ENCODE measurements at regions not wholly inside any gene's neighbourhood (a gene's known extent, or its start where the extent isn't known, plus 50 kb on each side); places are given as distances from the start of the nearest gene placed in this dataset.
"Not testable (repeated sequence)": the region's sequence is repeated elsewhere in the genome, so short reads cannot be mapped to it uniquely, and the experiment has no call there.

DNA sequence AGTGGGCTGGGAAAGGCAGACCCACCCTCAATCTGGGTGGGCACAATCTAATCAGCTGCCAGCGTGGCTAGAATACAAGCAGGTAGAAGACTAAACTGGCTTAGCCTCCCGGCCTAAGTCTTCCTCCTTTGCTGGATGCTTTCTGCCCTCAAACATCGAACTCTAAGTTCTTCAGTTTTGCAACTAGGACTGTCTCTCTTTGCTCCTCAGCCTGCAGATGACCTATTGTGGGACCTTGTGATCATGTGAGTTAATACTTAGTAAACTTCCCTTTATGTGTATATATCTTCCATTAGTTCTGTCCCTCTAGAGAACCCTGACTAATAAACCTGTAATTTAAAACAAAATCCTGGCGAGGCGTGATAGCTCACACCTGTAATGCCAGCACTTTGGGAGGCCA is 51.8 kb upstream of the SLC39A8 start:
- DNase-seq: not testable (repeated sequence)

DNA sequence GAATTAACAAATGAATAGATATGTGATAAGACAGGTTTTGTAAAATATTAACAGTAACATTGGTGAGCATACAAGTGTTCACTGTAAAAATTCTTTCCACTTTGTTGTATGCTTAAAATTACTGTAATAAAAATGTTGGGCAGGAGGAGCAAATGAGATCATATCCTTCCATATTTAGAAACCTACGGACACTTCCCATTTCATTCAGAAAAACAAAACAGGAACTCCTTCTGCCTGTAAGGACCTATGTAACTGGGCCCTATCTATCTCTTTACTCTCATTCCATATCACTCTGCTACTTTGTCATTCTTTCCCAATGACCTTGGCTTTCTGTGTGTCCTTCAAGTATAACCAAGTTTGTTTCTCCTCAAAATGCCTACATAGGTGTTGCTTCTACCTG is 53.7 kb upstream of the SLC39A8 start:
- no peak for DNase-seq

DNA sequence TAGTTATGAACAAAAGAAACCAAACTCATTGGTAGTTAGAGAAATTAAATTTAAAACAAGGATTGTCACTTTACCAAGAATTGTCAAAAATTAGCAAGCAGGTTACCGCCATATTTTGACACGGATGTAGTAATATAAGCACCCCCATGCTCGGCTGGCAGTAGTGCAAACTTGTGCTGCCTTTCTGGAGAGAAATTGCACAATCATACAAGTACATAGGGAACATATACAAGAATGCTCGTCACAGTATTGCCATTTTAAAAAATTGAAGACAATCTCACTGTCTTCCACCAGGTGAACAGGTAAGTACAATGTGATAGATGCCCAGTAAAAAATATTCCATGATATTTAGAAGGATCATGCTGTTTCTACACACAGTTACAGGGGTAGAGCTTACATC is 55.6 kb upstream of the SLC39A8 start:
- DNase-seq: no peak

DNA sequence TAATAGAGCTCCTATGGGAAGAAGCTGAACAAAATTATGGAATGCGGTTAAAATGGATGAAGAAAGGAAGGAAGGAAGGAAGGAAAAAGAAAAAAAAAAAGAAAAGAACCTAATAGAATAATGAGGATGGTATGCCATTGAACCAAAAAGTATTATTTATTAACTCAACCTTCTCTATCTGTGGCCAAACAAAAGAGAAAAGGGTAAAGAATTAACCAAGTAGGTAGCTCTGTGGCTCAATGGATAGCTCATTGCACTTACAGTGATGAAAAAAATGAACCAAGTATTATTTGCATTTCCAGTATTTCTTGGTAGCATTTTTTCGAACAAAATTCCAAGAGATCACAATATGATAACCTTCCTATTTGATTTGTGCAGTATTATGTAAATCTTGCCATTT is 56.9 kb upstream of the SLC39A8 start:
- DNase-seq: no peak

DNA sequence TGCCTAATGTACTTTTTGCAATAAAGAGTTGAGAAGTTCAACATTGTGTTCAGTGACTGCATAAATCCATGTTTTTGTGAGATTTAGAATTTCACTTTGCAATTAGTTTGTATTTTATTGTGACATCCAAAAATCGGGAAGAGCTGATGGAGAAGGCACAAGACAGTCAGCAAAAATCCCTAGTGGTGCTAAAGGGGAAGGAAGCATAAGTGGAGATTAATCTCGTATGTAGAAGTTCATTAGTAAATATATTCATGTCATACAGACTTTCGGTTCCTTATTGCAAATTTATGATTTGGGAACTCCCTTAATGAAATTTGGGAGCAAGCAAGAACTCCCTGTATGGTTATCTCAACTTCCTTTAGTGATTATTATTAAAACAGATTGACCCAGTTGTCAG is 57.8 kb upstream of the SLC39A8 start:
- DNase-seq: no peak

DNA sequence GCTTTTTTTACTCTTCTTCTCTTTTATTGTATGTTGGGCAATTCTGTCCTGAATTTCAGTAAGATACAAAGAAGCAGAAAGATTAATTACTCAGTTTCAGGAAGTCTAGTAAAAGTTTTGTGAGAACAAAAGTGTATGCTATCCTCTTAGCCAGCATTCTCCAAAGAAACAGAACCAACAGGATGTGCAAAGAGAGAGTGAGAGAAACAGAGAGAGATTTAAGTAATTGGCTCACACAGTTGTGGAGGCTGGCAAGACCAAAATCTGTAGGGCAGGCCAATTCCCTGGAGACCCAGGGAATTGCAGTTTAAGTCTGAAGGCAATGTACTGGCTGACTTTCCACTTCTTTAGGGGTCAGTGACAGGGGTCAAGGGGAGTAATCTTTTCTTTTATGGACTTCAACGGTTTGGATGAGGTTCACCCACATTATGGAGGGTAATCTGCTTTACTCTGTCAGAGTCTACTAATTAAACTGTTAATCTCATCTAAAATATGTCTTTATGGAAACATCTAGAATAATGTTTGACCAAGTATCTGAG is 59.2 kb upstream of the SLC39A8 start:
- no peak for DNase-seq

DNA sequence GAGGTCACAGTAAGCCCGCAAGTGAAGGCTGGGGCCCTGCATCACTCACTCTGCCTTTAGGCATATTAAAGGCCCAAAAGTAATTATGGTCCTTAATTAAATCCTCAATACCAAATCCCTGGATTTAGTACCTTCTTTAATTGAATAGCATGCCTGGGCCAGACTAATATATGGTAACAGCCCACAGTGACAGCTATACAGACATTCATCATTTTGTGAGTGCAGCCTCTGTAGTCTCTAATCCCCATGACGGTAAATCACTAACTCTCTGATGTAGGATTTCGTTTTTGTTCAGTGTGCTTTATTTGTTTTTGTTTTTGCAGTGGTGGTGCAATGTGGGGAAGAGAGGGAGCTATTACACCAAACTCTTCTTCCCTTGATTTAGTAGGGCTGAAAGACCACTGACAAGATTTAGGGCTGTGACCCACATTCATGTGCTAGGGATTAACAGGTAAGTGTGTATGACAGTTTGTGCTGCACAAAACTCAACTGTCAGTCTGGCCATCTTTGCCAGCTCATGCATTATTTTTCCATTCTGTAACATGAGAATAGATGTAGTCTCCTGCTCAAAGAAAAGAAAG is 60.6 kb upstream of the SLC39A8 start:
- DNase-seq: no peak

DNA sequence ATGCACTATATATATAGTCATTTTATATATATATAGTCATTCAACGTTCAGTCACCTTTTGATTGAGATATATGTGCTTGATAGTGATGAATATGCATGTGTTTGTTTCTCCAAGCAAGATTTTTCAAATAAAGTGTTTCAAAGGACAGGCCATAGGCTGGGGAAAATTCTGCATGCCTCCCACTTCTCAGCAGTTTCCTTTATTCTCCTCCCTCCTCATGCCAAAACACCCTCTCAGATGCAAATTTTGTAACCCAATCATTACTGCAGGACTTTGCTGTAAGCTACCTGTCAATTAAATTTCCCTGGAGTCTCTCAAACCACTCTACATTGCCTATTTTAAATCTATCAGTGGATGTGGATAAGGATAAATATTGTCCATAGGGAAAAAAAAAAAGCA is 65.6 kb upstream of the SLC39A8 start:
- not testable (repeated sequence) for DNase-seq

DNA sequence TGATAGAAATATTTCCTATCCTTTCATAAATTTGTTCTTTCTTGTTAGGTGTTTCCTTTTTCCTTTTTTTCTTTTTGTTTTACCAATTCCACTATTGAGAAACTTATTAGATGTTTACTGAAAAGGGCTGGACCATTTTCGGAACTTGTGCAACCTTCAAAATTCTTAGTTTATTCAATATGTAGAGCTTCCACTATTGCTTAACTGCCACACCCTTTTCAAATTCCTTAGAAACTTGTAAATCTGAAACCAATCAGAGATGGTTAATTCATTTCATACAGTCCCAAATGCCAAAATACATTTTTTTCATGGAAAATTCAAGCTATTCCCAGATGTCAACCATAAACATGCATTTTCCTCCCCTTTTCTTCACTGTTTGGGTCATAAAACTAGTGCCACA is 66.1 kb upstream of the SLC39A8 start:
- DNase-seq: no peak

DNA sequence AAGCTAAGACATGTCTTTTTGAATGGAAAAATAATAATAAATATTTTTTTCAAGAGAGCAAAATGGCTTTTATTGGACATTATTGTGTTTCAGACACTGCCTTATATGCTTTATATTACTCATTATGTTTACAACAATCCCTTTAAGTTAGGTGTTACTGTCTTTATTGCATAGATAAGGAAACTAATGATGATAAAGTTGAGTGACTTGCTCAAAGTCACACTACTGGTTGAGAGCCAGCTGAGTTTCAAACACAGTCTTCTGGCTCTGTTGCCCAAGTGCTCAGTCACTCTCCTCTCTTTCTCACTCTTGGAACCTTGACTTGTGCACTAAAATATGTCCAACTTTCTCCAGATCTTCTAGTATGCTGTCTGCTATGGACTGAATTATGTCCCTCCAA is 71.5 kb upstream of the SLC39A8 start:
- DNase-seq: no peak

DNA sequence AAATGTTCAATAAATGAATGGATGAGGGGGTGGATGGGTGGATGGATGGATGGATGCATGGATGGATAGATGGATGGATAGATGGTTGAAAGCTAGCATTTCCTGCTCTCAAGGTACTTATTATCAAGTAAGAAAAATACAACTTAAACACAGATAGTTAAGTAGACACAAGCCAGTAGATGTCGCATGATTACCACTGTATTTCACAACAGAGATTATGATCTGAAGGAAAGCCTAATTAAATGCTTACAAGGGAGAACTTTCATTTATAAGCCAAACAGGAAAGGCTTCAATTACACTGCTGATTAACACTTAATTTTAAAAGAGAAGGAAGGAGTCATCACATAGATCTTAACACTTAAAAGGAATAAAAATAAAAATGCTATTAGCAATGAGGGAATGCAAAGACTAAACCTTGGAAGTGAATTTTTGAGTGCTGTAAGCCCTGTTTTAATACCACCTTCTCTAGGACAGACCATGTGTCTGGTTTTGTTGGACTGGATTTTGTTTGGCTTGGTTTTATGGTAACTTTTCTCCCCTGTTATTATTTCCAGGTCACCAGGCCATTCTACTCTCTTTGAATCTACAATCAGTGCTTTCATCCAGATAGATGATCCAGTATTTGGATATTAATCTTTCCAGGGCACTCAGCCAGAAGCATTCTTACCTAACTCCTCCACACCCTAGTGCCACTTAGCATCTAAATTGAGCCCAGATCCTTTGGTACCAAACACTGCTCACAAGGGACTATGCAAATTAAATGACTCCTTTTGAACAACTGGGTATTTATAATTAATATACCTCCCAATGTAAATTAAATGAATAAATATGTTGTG is 75.5 kb upstream of the SLC39A8 start:
- DNase-seq: no peak

DNA sequence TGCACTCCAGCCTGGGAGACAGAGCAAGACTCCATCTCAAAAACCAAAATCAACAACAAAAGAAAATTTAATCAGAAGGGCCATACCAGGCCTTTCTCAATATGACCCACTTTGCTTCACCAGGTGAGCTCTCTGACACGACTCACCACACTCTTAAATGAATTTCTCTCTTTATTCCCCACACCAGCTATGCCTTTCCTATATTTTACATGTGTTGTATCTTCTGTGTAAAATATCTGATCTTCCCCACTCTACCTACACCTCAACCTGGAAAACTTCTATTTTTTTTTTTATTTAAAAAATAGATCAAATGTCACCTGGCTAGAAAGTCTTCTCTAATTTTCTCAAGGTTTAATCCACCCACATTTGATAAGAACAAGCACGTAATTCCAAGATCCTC is 77.6 kb upstream of the SLC39A8 start:
- DNase-seq: no peak

DNA sequence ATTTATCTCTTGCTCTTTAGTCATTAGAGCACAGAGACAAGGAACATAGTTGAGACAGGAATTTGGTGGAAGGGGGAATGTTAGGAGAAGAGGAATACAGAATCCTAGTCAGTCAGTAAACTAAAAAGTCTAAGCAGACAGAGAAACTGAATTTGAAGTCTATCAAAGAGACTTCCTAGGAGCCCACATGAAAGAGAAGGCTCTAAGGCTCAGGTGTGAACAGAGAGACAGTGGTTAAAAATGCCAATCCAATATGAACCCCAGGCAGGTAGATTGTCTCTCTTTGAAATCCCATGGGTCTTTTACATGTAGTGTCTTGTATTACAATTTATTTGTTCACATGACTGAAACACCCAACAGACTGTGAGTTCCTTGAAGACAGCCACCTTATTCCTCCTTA is 77.8 kb upstream of the NFKB1 start:
- no peak for DNase-seq

DNA sequence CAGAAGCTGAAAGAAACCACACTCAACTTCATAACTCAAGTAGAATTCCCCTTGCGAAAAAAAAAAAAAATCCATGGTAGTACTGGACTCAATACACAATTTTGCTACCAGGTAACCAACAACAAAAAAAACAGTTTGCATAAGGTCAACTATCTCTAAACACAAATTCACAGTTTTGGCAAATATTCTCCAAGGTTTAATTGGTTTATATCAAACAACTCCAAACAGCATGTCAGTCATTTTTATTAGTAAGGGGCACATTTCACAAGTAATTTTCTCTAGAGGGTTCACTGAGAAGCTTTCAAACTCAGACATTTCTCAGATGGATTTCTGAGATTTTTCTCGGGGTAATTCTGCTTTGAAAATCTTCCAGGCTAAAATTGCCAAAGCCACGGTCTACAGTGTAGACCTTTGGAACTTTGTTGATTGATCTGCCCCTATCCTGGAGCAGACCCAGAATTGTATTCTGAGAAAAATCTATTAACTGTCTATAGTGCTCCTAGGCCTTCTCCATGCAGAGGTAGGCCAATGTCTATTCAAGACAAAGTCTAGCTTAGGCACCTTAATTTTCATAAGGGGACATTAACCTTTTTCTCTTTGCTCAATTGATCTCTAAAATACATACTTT is 73.7 kb upstream of the NFKB1 start:
- no peak for DNase-seq

DNA sequence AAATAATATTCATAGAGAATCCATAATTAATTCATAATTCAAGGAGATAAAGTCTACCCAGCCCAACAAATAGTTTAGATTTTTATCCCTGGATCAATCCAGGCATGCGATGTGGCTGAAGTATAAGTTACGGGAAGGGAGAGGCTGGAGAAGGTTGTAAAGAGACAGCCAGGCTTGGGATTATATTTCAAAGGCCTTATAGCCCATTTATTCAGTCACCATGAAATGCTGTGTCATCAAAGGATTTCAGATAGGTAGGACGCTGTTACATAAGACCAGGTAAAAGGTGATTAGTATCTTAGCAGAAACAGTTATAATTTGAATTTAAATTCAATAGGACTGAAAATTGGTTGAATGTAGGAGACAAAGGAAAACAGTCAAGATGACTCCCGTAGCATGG is 73.0 kb upstream of the NFKB1 start:
- DNase-seq: no peak

DNA sequence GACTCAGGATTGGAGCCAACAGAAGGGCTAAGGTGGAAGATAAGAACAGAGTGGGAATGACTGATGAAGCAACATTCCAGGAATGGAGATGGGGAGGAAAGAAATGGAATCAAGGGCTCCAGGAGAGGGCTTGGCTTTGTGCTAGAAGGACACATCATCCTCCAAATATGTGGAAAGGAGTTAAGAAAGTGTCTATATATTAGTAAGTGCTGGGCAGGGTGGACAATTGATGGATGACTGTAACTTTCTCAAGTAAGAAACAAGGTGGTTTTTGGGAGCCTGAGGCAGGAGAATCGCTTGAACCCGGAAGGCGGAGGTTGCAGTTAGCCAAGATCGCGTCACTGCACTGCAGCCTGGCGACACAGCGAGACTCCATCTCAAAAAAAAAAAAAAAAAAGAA is 71.6 kb upstream of the NFKB1 start:
- DNase-seq: no peak

DNA sequence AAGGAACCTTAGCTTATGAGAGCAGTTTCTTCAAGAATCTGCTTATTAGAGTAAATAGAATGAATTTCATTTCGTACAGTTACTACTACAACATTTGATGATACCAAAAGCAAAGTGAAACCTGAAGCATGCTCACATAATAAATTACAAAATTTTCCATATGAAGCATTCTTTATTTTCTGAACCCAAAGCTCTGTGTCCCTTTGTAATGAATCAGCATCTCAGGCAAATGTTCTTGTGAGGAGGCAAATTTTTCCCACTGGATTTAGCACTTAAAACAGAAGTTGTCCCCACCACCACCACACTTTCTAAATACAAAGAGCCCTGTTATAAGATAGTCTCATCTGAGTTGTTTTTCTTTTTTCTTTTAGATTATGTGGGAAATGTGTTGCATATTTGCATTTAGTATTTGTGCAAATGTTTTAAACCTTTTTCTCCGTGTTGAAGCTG is 70.7 kb upstream of the NFKB1 start:
- no peak for DNase-seq

DNA sequence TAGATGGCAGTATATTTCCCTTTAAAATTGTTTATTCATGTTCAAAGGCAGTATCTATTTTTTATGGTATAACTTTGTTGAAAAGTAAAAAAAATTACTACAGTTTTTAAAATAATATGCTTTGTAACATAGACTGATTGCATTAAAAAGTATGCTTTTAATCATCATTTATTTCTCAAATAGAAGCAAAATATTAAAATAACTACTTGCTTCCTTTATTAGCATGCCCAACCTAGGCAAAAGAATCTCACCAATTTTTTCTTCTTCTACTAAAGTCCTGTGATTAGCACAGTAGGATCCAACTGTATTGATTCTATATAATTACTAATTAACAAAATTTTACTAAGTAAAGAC is 69.6 kb upstream of the NFKB1 start:
- DNase-seq: no peak

DNA sequence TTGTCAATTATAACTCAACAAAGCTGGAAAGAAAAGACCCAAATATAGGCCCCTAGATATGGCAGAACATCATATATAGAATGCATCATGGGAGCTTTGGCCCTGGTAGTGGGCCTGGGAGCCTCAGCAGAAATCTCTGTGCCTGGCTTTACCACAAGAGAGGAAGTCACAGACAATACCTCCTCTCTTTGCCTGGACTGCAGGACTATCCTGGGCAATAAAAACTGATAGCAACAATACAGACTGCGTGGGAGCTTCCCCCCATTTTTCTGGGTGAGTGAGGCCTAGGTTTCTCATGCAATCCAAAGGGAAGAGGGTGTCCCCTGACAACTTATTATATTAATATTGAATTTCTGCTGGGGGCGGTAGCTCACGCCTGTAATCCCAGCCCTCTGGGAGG is 64.0 kb upstream of the NFKB1 start:
- DNase-seq: no peak

DNA sequence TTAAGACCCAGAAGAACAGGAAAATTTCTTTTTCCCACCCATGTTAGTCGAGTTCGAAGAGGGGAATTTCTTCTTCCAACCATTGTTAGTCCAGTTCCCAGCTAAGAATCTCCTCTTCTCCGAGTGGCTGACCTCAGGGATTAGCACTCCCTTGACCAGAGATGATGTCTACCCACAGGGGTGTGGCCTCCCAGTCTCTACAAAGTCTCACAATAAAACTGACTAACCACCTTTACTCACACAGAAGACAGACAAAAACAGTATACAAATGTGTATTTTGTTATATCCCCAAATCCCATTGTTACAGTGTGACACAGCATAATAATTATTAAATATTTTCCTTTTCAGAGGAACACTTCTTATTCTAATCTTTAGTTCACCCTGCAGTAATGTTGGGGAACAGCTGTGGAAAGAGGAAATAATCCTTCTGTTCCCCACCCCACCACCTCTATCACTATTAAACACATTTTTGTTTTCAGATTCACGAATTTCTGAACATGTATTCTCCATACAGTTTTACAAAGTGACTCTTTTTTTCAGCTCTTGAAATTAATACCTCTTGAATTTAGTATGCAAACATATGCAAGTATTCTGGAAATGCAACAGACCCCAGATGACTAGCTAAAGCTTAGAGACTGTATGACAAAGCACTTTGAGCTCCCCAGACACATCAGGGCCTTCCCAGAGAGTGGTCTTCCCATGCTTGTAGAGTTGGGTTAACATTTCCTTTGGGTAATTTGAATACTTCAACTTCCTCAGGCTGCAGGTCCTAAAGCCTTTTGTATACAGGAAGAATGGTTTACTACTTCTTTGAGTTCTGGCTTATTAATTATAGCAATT is 62.5 kb upstream of the NFKB1 start:
- no peak for DNase-seq

DNA sequence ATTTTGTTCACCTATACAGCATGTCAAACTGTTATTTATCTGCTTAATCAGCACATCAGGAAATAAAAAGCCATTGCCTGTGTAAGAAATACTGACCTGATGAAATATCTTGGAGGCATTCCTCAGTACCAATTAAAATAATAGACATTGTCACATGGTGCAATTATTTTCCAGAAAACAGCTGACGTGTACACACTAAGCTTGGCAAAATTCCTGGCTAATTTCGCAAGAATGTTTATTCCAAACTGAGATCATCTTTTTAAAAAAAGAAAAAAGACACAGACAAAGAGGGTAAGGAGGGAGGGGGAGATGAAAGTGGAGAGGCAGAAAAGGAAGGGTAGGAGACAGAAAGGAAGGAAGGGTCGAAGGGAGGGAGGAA is 61.9 kb upstream of the NFKB1 start:
- DNase-seq: no peak

DNA sequence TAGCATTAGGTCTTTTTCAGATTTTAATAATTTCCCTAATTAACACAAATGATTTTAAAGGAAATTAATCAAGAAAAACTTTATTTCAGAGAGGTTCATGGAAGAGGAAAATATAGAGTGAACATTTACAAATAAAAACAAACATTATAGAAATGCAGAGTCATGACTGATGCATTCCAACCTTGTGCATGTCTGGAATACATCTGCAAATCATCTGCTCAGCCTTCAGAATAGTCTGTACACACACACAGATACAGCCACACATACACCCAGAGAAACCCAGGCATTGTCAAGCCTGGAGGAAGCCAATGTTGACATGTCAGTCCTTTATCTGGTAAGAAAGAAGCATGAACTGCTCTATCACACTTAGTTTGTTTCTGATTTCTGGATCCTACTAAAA is 61.3 kb upstream of the NFKB1 start:
- DNase-seq: no peak

DNA sequence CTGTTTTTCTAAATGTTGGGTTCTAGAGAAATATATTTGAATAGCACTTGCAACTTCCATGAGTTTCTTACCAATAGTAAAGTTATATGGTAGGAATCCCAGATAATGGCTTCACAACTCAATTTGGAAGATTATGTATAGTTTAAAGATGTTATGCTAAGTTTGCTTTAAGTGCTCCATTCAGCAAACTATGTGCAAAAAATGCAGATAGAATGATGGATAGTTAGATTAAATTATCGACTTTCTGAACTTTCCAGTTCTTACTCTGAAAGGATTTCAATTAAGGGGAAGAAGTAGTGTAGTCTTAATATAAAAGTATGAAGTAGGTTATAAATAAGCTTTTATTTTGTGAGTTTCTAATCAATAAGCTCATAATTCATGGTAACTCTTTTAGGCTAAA is 60.7 kb upstream of the NFKB1 start:
- no peak for DNase-seq

Data from CD4-positive, alpha-beta T cell treated with Interleukin-4 for 4 hours (primary cell).